Glomerular visceral epithelial cell (primary cell): ENCODE measurements at regions not wholly inside any gene's neighbourhood (a gene's known extent, or its start where the extent isn't known, plus 50 kb on each side); places are given as distances from the start of the nearest gene placed in this dataset.
A peak's percentile ranks its signal among the peaks of the same experiment; 100 is the strongest.
"Not testable (repeated sequence)": the region's sequence is repeated elsewhere in the genome, so short reads cannot be mapped to it uniquely, and the experiment has no call there.

Source experiments
- DNase-seq: peaks from one replicate; pipeline ENCODE4 v3.0.0-alpha.2; 2016; ENCODE audit errors: extremely low spot score

- DNase-seq, result no peak
Measured at GRCh38 chr15:35209838-35210237, 124.7 kb upstream of the NANOGP8 start.

GRCh38 chr15:35208353-35208752 is 123.3 kb upstream of the NANOGP8 start:
- no peak for DNase-seq

- no peak for DNase-seq
Measured at GRCh38 chr15:35206060-35206675, 121.1 kb upstream of the NANOGP8 start.

- DNase-seq, result no peak
Measured at GRCh38 chr15:35198197-35198596, 113.1 kb upstream of the NANOGP8 start.

GRCh38 chr15:35197754-35198153 is 112.7 kb upstream of the NANOGP8 start:
- DNase-seq, result no peak

- no peak for DNase-seq
Measured at GRCh38 chr15:35197306-35197705, 112.2 kb upstream of the NANOGP8 start.

GRCh38 chr15:35196273-35196672 is 111.2 kb upstream of the NANOGP8 start:
- DNase-seq, result no peak

- no peak for DNase-seq
Measured at GRCh38 chr15:35195649-35196048, 110.6 kb upstream of the NANOGP8 start.

GRCh38 chr15:35195031-35195430 is 109.9 kb upstream of the NANOGP8 start:
- DNase-seq, result no peak

- no peak for DNase-seq
Measured at GRCh38 chr15:35194296-35194695, 109.2 kb upstream of the NANOGP8 start.

GRCh38 chr15:35191783-35192182 is 106.7 kb upstream of the NANOGP8 start:
- DNase-seq, result no peak

- no peak for DNase-seq
Measured at GRCh38 chr15:35186346-35186745, 101.3 kb upstream of the NANOGP8 start.

- DNase-seq, result no peak
Measured at GRCh38 chr15:35184646-35185045, 99.6 kb upstream of the NANOGP8 start.

GRCh38 chr15:35182841-35183479 is 97.9 kb upstream of the NANOGP8 start:
- DNase-seq, result no peak

- no peak for DNase-seq
Measured at GRCh38 chr15:35181538-35181937, 96.4 kb upstream of the NANOGP8 start.

- DNase-seq, result no peak
Measured at GRCh38 chr15:35179739-35180138, 94.6 kb upstream of the NANOGP8 start.

- not testable (repeated sequence) for DNase-seq
Measured at GRCh38 chr15:35178186-35178585, 93.1 kb upstream of the NANOGP8 start.

- no peak for DNase-seq
Measured at GRCh38 chr15:35174948-35175347, 89.9 kb upstream of the NANOGP8 start.

GRCh38 chr15:35173444-35174118 is 88.5 kb upstream of the NANOGP8 start:
- DNase-seq, result no peak

GRCh38 chr15:35170207-35170606 is 85.1 kb upstream of the NANOGP8 start:
- no peak for DNase-seq

- DNase-seq, result peak; percentile 16
Measured at GRCh38 chr15:35168464-35168863, 83.4 kb upstream of the NANOGP8 start.

GRCh38 chr15:35167675-35168074 is 82.6 kb upstream of the NANOGP8 start:
- DNase-seq, result no peak

GRCh38 chr15:35166730-35167359 is 81.8 kb upstream of the NANOGP8 start:
- DNase-seq, result no peak
